NCI-H1694 (cell line): ENCODE measurements at regions not wholly inside any gene's neighbourhood (a gene's known extent, or its start where the extent isn't known, plus 50 kb on each side); places are given as distances from the start of the nearest gene placed in this dataset.
"Not testable (repeated sequence)": the region's sequence is repeated elsewhere in the genome, so short reads cannot be mapped to it uniquely, and the experiment has no call there.

ENCODE experiments used
- DNase-seq: peaks from one replicate; lab custom pipeline; 2025; lab: John Stamatoyannopoulos, UW

GRCh38 chr6:10343320-10343719, 71.6 kb downstream of the TFAP2A start:
- DNase-seq, result no peak

- DNase-seq, result no peak
Measured at GRCh38 chr6:10341605-10342004, 73.3 kb downstream of the TFAP2A start.

GRCh38 chr6:10338151-10338550, 76.7 kb downstream of the TFAP2A start:
- DNase-seq, result no peak

- DNase-seq, result not testable (repeated sequence)
Measured at GRCh38 chr6:10337376-10337775, 77.5 kb downstream of the TFAP2A start.

GRCh38 chr6:10332111-10332510, 82.8 kb downstream of the TFAP2A start:
- DNase-seq, result no peak

GRCh38 chr6:10331334-10331968, 83.4 kb downstream of the TFAP2A start:
- DNase-seq, result no peak

GRCh38 chr6:10330515-10330914, 84.4 kb downstream of the TFAP2A start:
- no peak for DNase-seq

- no peak for DNase-seq
Measured at GRCh38 chr6:10323018-10323417, 91.9 kb downstream of the TFAP2A start.

GRCh38 chr6:10320291-10320690, 94.6 kb downstream of the TFAP2A start:
- DNase-seq, result no peak

- DNase-seq, result no peak
Measured at GRCh38 chr6:10316373-10316721, 98.5 kb downstream of the TFAP2A start.

- DNase-seq, result no peak
Measured at GRCh38 chr6:10315658-10316372, 99.1 kb downstream of the TFAP2A start.

GRCh38 chr6:10315034-10315433, 99.8 kb downstream of the TFAP2A start:
- no peak for DNase-seq

GRCh38 chr6:10314163-10314955, 100.5 kb downstream of the TFAP2A start:
- DNase-seq, result no peak

GRCh38 chr6:10313799-10314162, 101.1 kb downstream of the TFAP2A start:
- no peak for DNase-seq

- DNase-seq, result no peak
Measured at GRCh38 chr6:10312445-10312844, 102.4 kb downstream of the TFAP2A start.

- DNase-seq, result not testable (repeated sequence)
Measured at GRCh38 chr6:10311546-10312405, 103.1 kb downstream of the TFAP2A start.

- no peak for DNase-seq
Measured at GRCh38 chr6:10310826-10311225, 104.0 kb downstream of the TFAP2A start.

GRCh38 chr6:10310330-10310653, 104.6 kb downstream of the TFAP2A start:
- no peak for DNase-seq

- no peak for DNase-seq
Measured at GRCh38 chr6:10309457-10310329, 105.2 kb downstream of the TFAP2A start.

- DNase-seq, result no peak
Measured at GRCh38 chr6:10307476-10307875, 107.4 kb downstream of the TFAP2A start.

GRCh38 chr6:10307028-10307427, 107.8 kb downstream of the TFAP2A start:
- no peak for DNase-seq
